Hematopoietic multipotent progenitor cell (in vitro differentiated cells): ENCODE measurements at regions not wholly inside any gene's neighbourhood (a gene's known extent, or its start where the extent isn't known, plus 50 kb on each side); places are given as distances from the start of the nearest gene placed in this dataset.
"Not testable (repeated sequence)": the region's sequence is repeated elsewhere in the genome, so short reads cannot be mapped to it uniquely, and the experiment has no call there.

ENCODE experiments used
- DNase-seq, 3 donors: peaks; one replicate each; pipeline ENCODE4 v3.0.0-alpha.2; 2011 to 2015; ENCODE audit warnings: low read depth in 2 of 3, low spot score in 2 of 3

DNA sequence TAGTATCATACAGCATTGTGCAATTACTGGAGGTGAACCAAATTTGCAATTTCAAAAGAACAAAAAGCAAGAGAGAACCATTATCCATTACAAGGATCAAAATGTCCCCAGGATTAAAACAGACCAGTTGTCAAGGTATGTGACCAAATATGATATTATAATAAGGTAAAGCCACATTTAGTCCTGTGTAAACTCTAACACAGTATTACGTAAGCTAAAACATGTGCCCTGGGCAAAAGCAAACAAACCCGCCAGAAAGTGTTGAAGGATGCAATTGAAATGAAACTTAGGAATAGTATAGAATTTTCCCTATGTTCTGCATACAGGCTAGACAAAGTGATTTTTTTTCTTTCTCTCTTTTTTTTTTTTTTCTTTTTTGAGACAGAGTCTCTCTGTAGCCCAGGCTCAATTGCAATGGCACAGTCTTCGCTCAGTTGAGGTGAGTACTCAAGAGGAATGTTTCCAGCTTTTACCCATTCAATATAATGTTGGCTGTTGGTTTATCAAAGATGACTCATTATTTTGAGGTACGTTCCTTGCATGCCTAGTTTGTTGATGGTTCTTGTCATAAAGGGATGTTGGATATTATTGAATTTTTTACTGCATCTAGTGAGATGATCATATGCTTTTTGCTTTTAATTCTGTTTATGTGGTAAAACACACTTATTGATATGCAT, 137.1 kb upstream of the FOXG1 start:
- DNase-seq, result no peak

DNA sequence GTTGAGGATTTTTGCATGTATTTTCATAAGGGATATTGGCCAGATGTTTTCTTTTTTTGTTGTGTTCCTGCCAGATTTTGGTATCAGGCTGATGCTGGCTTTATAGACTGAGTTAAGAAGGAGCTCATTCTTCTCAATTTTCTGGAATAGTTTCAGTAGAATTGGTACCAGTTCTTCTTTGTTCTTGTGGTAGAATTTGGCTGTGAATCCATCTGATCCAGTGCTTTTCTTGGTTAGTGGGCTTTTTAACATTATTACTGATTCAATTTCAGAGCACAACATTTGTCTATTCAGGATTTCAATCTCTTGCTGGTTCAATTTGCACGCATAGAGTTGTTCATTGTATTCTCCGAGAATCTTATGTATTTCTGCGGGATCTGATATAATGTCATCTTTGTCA, 136.5 kb upstream of the FOXG1 start:
- DNase-seq, result no peak

DNA sequence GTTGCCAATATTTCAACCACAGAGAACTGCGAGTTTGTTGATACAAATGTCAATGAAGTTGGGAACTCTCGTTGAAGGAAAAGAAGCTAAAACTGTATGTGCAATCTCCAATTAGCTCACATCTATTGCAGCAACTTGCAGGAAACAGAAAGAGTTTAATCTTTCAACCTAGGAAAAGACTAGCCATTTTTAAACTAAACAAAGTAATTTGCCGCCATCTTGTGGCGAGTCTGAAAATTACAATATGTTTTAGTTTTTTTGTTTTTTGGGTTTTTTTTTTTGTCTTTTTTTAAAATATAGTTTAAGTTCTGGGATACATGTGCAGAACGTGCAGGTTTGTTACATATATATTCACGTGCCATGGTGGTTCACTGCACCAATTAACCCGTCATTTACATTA, 131.2 kb upstream of the FOXG1 start:
- DNase-seq, result peak in 2 of 3 donors; percentile 9 to 44

DNA sequence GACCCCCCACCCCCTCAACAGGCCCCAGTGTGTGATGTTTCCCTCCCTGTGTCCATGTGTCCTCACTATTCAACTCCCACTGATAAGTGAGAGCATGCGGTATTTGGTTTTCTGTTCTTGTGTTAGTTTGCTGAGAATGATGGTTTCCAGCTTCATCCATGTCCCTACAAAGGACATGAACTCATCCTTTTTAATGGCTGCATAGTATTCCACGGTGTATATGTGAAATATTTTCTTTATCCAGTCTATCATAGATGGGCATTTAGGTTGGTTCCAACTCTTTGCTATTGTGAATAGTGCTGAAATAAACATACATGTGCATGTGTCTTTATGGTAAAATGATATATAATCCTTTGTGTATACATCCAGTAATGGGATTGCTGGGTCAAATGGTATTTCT, 130.8 kb upstream of the FOXG1 start:
- not testable (repeated sequence) for DNase-seq

GRCh38 chr14:28641189-28641588, 125.4 kb upstream of the FOXG1 start:
- not testable (repeated sequence) for DNase-seq

GRCh38 chr14:28651148-28651547, 115.4 kb upstream of the FOXG1 start:
- no peak for DNase-seq

DNA sequence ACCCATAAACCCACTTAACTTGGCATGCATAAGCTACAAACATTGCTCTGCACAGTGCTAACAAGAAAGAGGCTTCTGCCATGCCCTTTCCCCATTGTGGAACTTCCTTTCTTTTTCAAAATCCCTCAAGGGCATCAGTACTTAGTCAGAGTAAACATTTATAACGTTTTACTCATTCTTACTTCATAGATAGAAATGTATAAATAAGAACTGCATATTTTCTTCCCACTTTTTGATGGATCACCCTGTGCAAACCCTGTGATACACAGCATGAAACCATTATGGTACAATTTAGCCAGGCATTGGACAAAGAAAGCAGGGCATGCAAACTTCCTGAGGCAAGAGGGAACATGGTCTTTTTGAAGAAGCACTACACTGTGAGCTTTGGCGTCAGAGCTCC, 113.8 kb upstream of the FOXG1 start:
- no peak for DNase-seq

- DNase-seq, result no peak
Observed at GRCh38 chr14:28653521-28653920, 113.1 kb upstream of the FOXG1 start.

GRCh38 chr14:28656704-28657255, 109.8 kb upstream of the FOXG1 start:
- DNase-seq, result no peak

GRCh38 chr14:28661171-28661772, 105.3 kb upstream of the FOXG1 start:
- no peak for DNase-seq

DNA sequence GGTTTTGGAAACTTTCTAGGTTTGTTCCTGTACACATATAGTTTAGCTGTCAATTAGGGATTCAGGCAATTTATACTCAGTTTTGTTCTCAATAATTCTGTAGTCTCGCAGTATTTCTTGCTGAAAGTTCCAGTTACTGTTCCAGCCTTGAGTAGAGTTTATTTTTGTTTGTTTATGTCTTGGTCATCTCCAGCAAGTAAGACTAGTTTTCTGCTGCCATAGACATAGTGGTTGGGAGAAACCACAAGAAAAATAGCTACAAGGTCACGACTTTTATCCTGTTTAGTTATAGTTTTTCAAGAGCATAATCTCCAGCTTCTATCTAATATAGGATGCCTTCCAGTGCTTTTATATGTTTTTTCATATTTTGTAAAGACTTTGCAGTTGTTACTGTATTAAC, 99.6 kb upstream of the FOXG1 start:
- DNase-seq, result no peak

- no peak for DNase-seq
Observed at GRCh38 chr14:28671425-28671824, 95.2 kb upstream of the FOXG1 start.

GRCh38 chr14:28673056-28673455, 93.5 kb upstream of the FOXG1 start:
- DNase-seq, result no peak

GRCh38 chr14:28676479-28676878, 90.1 kb upstream of the FOXG1 start:
- DNase-seq, result no peak

DNA sequence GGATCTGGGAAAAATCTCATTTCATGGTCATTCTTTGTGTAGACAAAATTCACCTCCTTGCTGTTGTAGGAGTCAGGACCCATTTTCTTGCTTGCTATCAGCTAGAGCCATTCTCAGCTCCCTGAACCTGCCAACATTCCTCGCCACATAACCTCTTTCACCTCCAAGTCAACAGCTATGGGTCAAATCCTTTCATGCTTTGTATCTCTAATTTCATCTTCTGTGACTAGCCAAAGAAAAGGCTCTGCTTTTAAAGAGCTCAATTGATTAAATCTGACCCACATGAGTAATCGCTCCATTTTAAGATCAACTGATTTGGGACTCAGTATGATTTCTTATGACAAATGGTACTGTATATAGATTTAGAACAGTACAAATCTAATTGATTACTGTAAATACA, 89.2 kb upstream of the FOXG1 start:
- DNase-seq, result no peak

DNA sequence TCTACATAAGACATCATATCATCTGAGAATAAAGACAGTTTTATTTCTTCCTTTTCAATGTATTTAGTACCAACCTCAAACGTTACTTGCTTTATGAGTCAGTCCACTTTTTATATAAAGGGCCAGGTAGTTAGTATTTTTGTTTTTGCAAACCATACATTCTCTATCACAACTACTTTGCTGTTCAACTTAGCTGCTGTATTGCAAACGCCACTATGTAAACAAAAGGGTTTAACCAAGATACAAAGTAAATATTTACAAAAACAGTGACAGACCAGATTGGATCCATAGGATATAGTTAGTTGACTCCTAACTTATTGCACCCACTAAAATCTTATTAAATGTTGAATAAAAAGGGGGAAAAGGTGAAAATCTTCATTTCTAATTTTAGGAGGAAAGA, 87.7 kb upstream of the FOXG1 start:
- no peak for DNase-seq

DNA sequence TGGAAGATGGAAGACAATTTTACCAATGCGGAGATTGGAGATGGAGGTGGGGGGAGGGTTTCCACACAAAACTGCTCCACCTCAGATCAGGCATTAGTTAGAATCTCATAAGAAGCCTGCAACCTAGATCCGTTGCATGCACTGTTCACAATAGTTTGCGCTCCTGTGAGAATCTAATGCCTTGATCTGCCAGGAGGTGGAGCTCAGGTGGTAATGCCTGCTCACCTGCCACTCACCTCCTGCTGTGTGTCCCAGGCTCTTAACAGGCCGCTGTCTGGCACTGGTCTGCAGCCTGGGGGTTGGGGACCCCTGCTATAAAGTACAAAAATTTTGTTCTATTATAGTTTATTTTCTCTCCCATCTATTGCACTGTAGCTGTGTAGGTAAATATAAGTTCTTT, 84.9 kb upstream of the FOXG1 start:
- no peak for DNase-seq

GRCh38 chr14:28690029-28690692, 76.4 kb upstream of the FOXG1 start:
- DNase-seq, result no peak

DNA sequence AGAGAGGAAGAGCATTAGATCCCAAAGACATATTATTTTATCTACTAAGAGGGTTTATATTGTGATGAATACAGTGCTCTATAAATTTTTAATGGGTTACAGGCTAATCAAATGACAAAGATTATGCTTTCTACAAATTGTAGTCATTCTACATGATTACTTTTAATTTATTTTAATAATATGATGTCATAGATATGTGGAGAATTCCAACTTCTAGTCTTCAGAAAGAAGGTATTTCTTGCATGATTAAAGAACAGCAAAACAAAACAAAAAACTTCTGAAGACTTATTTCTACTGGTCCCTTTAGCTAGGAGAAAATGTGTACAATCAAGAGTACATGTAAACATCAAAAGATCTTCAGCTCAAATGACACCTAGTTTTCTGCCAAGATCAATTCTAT, 71.5 kb upstream of the FOXG1 start:
- no peak for DNase-seq

GRCh38 chr14:28701733-28702132, 64.9 kb upstream of the FOXG1 start:
- no peak for DNase-seq

DNA sequence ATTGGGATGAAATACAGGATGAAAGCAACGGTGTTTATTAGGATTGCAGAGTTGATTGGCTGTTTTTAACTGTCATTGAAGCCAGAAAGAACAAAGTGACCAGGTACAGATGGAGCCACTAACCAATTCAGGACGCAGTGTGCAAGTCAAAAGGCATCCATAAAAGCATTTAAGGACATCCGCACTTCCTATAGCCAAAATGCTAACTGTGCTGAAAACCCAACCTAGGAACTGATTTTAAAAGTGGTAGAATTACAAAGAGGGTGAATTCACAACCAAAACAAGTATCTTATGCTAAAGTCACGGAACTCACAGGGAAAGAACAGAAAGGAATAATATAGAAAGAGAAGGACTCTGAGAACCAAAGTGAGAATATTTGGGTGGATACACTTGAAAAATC, 63.1 kb upstream of the FOXG1 start:
- no peak for DNase-seq

DNA sequence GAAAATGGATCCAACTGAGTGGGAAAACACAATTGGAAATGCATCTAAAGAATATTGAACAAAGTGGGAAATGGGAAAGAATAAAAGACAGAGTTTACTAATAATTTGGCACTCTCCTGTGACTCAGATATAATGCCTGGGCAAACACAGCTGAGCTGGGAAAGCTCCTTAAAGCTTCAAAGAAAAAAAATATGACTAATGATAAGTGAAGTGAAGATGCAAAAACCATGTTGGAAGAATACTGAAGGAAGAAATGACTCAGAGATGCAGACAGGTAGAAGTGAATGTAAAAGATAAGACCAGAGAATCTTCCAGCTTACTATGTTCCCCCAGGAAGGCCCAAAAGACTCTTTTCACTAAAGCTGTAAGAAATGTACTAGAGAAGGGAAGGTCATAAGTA, 62.4 kb upstream of the FOXG1 start:
- no peak for DNase-seq
